Esophagus muscularis mucosa (tissue), 3 donors: ENCODE measurements at regions not wholly inside any gene's neighbourhood (a gene's known extent, or its start where the extent isn't known, plus 50 kb on each side); places are given as distances from the start of the nearest gene placed in this dataset.

Experiments used
- CTCF ChIP-seq, 3 experiments: fragments of 200-600 bp in 2 of 3; fragments of 450-650 bp in 1 of 3; sonication (generic) in 2 of 3; IDR thresholded peaks; one replicate each; pipeline ENCODE4 v1.5.1; 2017 to 2019; ENCODE audit warnings: antibody characterized with exemption in 3 of 3, mild to moderate bottlenecking in 2 of 3, moderate library complexity in 1 of 3
- POLR2A ChIP-seq: fragments of 450-650 bp; IDR thresholded peaks from one replicate; pipeline ENCODE4 v1.6.1; 2017; ENCODE audit warnings: antibody characterized with exemption, moderate library complexity, mild to moderate bottlenecking, low read depth
- POLR2AphosphoS5 ChIP-seq, 2 donors: sonication (generic); formaldehyde crosslinking; IDR thresholded peaks; one replicate each; pipeline ENCODE4 v1.6.1; 2017; ENCODE audit warnings: antibody characterized with exemption in 2 of 2

- TF ChIP-seq CTCF (IDR thresholded peaks at IDR 0.05): no peak
- no peak for TF ChIP-seq POLR2A
- TF ChIP-seq POLR2AphosphoS5 (IDR thresholded peaks at IDR 0.05): no peak
Observed at GRCh38 chr14:85182282-85182681, 347.7 kb upstream of the FLRT2 start.
